ENCODE measurements at regions not wholly inside any gene's neighbourhood (a gene's known extent, or its start where the extent isn't known, plus 50 kb on each side); places are given as distances from the start of the nearest gene placed in this dataset.

DNA sequence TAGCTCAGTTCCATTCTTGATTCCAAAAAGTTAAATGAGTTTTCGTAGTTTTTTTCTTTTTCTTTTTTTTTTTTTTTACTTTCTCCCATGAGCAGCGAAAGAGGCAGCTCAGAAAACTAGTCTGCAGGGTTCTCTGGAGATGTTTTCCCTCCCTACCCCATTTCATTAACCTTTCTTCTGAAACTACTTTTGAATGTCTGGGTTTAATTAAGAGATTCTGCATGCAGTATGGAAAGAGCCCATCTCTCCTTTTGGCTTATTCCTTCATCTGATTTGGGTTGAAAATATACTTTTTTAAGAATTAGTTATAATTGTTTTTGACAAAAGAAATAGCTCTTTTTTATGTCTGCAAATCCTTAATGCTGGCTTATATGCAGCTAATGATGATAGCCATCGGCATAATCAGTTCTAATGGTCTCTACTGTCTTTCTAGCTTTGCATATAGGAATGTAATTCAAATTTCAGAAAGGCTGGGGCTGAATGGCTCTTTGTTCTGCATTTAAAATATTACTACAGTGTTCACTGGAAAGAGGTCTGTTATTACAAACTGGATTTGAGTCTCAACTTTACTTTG, 265.3 kb downstream of the FAT3 start (continued):
- TF ChIP-seq RERE (CRISPR knock-in tag; IDR thresholded peaks at IDR 0.05; ENCODE audit: borderline replicate concordance): no peak
- TF ChIP-seq PURB (CRISPR knock-in tag; IDR thresholded peaks at IDR 0.05; ENCODE audit: low read depth): no peak
- TF ChIP-seq E2F5 (CRISPR knock-in tag; IDR thresholded peaks at IDR 0.05): no peak
- TF ChIP-seq MIER1 (IDR thresholded peaks at IDR 0.05; ENCODE audit: low read depth): no peak
- no peak for TF ChIP-seq POU5F1 (IDR thresholded peaks at IDR 0.05; ENCODE audit: borderline replicate concordance, low read depth, low read length, partially characterized antibody)
- TF ChIP-seq, protein P1, sequence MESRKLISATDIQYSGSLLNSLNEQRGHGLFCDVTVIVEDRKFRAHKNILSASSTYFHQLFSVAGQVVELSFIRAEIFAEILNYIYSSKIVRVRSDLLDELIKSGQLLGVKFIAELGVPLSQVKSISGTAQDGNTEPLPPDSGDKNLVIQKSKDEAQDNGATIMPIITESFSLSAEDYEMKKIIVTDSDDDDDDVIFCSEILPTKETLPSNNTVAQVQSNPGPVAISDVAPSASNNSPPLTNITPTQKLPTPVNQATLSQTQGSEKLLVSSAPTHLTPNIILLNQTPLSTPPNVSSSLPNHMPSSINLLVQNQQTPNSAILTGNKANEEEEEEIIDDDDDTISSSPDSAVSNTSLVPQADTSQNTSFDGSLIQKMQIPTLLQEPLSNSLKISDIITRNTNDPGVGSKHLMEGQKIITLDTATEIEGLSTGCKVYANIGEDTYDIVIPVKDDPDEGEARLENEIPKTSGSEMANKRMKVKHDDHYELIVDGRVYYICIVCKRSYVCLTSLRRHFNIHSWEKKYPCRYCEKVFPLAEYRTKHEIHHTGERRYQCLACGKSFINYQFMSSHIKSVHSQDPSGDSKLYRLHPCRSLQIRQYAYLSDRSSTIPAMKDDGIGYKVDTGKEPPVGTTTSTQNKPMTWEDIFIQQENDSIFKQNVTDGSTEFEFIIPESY (CRISPR knock-in tag; IDR thresholded peaks at IDR 0.05): no peak

Measured in K562 (cell line).